ENCODE measurements at regions not wholly inside any gene's neighbourhood (a gene's known extent, or its start where the extent isn't known, plus 50 kb on each side); places are given as distances from the start of the nearest gene placed in this dataset.

- no peak for DNase-seq (ENCODE audit: low read depth)
- H3K4me3 ChIP-seq (ENCODE audit: low read depth, low read length): no peak overlapping the region
- no peak for TF ChIP-seq CTCF (conservative IDR thresholded peaks at IDR 0.05; ENCODE audit: low read depth, low read length)
Measured at GRCh38 chrX:38970074-38970473, 168.8 kb downstream of the MID1IP1 start.

- no peak for DNase-seq (ENCODE audit: low read depth)
- H3K4me3 ChIP-seq (ENCODE audit: low read depth, low read length): no peak overlapping the region
- no peak for TF ChIP-seq CTCF (conservative IDR thresholded peaks at IDR 0.05; ENCODE audit: low read depth, low read length)
Measured at GRCh38 chrX:38970845-38971244, 169.6 kb downstream of the MID1IP1 start.

- TF ChIP-seq CTCF (conservative IDR thresholded peaks at IDR 0.05; ENCODE audit: low read depth, low read length): no peak
Measured at GRCh38 chrX:38973322-38973721, 172.1 kb downstream of the MID1IP1 start.

GRCh38 chrX:38974542-38974941 is 173.3 kb downstream of the MID1IP1 start:
- no peak overlapping the region for H3K4me3 ChIP-seq (ENCODE audit: low read depth, low read length)
- DNase-seq (ENCODE audit: low read depth): no peak
- no peak for TF ChIP-seq CTCF (conservative IDR thresholded peaks at IDR 0.05; ENCODE audit: low read depth, low read length)

More at GRCh38 chrX:38973322-38973721, 172.1 kb downstream of the MID1IP1 start:
- DNase-seq (ENCODE audit: low read depth): no peak
- no peak overlapping the region for H3K4me3 ChIP-seq (ENCODE audit: low read depth, low read length)

GRCh38 chrX:38975368-38975942 is 174.2 kb downstream of the MID1IP1 start:
- no peak for TF ChIP-seq CTCF (conservative IDR thresholded peaks at IDR 0.05; ENCODE audit: low read depth, low read length)
- no peak overlapping the region for H3K4me3 ChIP-seq (ENCODE audit: low read depth, low read length)
- DNase-seq (ENCODE audit: low read depth): no peak

- no peak for TF ChIP-seq CTCF (conservative IDR thresholded peaks at IDR 0.05; ENCODE audit: low read depth, low read length)
- H3K4me3 ChIP-seq (ENCODE audit: low read depth, low read length): no peak overlapping the region
- no peak for DNase-seq (ENCODE audit: low read depth)
Measured at GRCh38 chrX:38982370-38982769, 181.1 kb downstream of the MID1IP1 start.

GRCh38 chrX:38982843-38983242 is 181.6 kb downstream of the MID1IP1 start:
- no peak overlapping the region for H3K4me3 ChIP-seq (ENCODE audit: low read depth, low read length)
- DNase-seq (ENCODE audit: low read depth): no peak
- no peak for TF ChIP-seq CTCF (conservative IDR thresholded peaks at IDR 0.05; ENCODE audit: low read depth, low read length)
